ENCODE measurements at regions not wholly inside any gene's neighbourhood (a gene's known extent, or its start where the extent isn't known, plus 50 kb on each side); places are given as distances from the start of the nearest gene placed in this dataset.

GRCh38 chr3:124514683-124515082, 215.6 kb upstream of the UMPS start:
- Histone ChIP-seq H3K27me3 (ENCODE audit: control insufficient read depth in 2 of 2, insufficient read depth in 2 of 2, low read length in 2 of 2) (peaks cover 0 to 3% of the 10 kb centered on the region in 2 donors), H3K9ac (ENCODE audit: insufficient read depth, low read length, poor library complexity, severe bottlenecking) (no peak overlapping the region), H3K4me2 (replicated peaks; ENCODE audit: extremely low read depth, low read length, poor library complexity, severe bottlenecking) (no peak overlapping the region), H2AFZ (ENCODE audit: insufficient read depth, low read depth, low read length, poor library complexity, severe bottlenecking) (no peak overlapping the region), H3K79me2 (ENCODE audit: insufficient read depth, low read length) (no peaks in the 10 kb centered on the region), H4K20me1 (ENCODE audit: insufficient read depth, low read length) (no peaks in the 10 kb centered on the region), H3K4me3 (replicated peaks in 1 of 3; ENCODE audit: low read depth in 2 of 3, low read length in 3 of 3) (no peak overlapping the region), H3K36me3 (replicated peaks in 1 of 2; ENCODE audit: control insufficient read depth in 1 of 2, insufficient read depth in 2 of 2, low read length in 2 of 2) (no peaks in the 10 kb centered on the region), H3K27ac (ENCODE audit: low read depth in 1 of 2, low read length in 2 of 2) (no peak overlapping the region), H3K4me1 (ENCODE audit: control insufficient read depth in 1 of 2, insufficient read depth in 2 of 2, low read length in 2 of 2) (no peaks in the 10 kb centered on the region), H3K9me3 (replicated peaks in 1 of 2; ENCODE audit: control insufficient read depth in 1 of 2, insufficient read depth in 1 of 2, low read length in 2 of 2) (no peaks in the 10 kb centered on the region)
- no peak for TF ChIP-seq CTCF (IDR thresholded peaks at IDR 0.05)
- no peaks in the 10 kb centered on the region for H3K9me3 Mint-ChIP-seq
- no peaks in the 10 kb centered on the region for H3K36me3 Mint-ChIP-seq
- WGBS (ENCODE audit: insufficient coverage) = no CpG with 5 or more reads among the region's 2 CpGs
- H3K27me3 Mint-ChIP-seq (ENCODE audit: low read depth in 3 of 3) = peaks cover 6 to 10% (median 7%) of the 10 kb centered on the region in 3 donors
- H3K27ac Mint-ChIP-seq = no peak overlapping the region
- no peak for DNase-seq
- intact Hi-C loops (cut with micrococcal nuclease) = no loop called here
- H3K4me3 Mint-ChIP-seq = no peak overlapping the region
- H3K4me1 Mint-ChIP-seq = no peaks in the 10 kb centered on the region

- no peaks in the 10 kb centered on the region for H4K20me1 ChIP-seq (ENCODE audit: insufficient read depth, low read length)
- no peak overlapping the region for H3K4me3 ChIP-seq (replicated peaks in 1 of 3; ENCODE audit: low read depth in 2 of 3, low read length in 3 of 3)
- no peaks in the 10 kb centered on the region for H3K36me3 ChIP-seq (replicated peaks in 1 of 2; ENCODE audit: control insufficient read depth in 1 of 2, insufficient read depth in 2 of 2, low read length in 2 of 2)
- WGBS (ENCODE audit: insufficient coverage) = no CpG with 5 or more reads among the region's 1 CpG
- no peak for DNase-seq
- H3K27ac ChIP-seq (ENCODE audit: low read depth in 1 of 2, low read length in 2 of 2) = no peak overlapping the region
- intact Hi-C loops (cut with micrococcal nuclease) = no loop called here
- H3K27ac Mint-ChIP-seq = no peak overlapping the region
- H2AFZ ChIP-seq (ENCODE audit: insufficient read depth, low read depth, low read length, poor library complexity, severe bottlenecking) = no peak overlapping the region
- H3K4me1 Mint-ChIP-seq = no peaks in the 10 kb centered on the region
- H3K9ac ChIP-seq (ENCODE audit: insufficient read depth, low read length, poor library complexity, severe bottlenecking) = no peak overlapping the region
- no peaks in the 10 kb centered on the region for H3K4me1 ChIP-seq (ENCODE audit: control insufficient read depth in 1 of 2, insufficient read depth in 2 of 2, low read length in 2 of 2)
- no peak for TF ChIP-seq CTCF (IDR thresholded peaks at IDR 0.05)
- H3K27me3 Mint-ChIP-seq (ENCODE audit: low read depth in 3 of 3) = peaks cover 4 to 8% (median 6%) of the 10 kb centered on the region in 3 donors
- no peaks in the 10 kb centered on the region for H3K79me2 ChIP-seq (ENCODE audit: insufficient read depth, low read length)
- H3K27me3 ChIP-seq (ENCODE audit: control insufficient read depth in 2 of 2, insufficient read depth in 2 of 2, low read length in 2 of 2) = no peaks in the 10 kb centered on the region
- H3K4me2 ChIP-seq (replicated peaks; ENCODE audit: extremely low read depth, low read length, poor library complexity, severe bottlenecking) = no peak overlapping the region
- no peaks in the 10 kb centered on the region for H3K9me3 ChIP-seq (replicated peaks in 1 of 2; ENCODE audit: control insufficient read depth in 1 of 2, insufficient read depth in 1 of 2, low read length in 2 of 2)
- no peaks in the 10 kb centered on the region for H3K36me3 Mint-ChIP-seq
- no peak overlapping the region for H3K4me3 Mint-ChIP-seq
- no peaks in the 10 kb centered on the region for H3K9me3 Mint-ChIP-seq
Measured at GRCh38 chr3:124516333-124516732, 213.9 kb upstream of the UMPS start.

Measured in CD14-positive monocyte (primary cell).